Lung (tissue), 11 donors: ENCODE measurements at regions not wholly inside any gene's neighbourhood (a gene's known extent, or its start where the extent isn't known, plus 50 kb on each side); places are given as distances from the start of the nearest gene placed in this dataset.

Experiments
- ATAC-seq: fragments of 200-7000 bp; cut with Tn5 transposase; one replicate; pipeline ENCODE4 v1.9.1; 2020; ENCODE audit warnings: moderate number of reproducible peaks; ENCODE audit not compliant: insufficient read depth, low FRiP score
- DNase-seq, 3 donors: peaks; one replicate each; pipeline ENCODE4 v3.0.0-alpha.2; 2013 to 2017
- H3K27ac ChIP-seq, 2 donors: one replicate each; pipeline ENCODE4 v1.5.1; 2013; ENCODE audit warnings: mild to moderate bottlenecking in 2 of 2, moderate library complexity in 2 of 2, control low read depth in 1 of 2, inconsistent platforms in 1 of 2, low read depth in 1 of 2, low read length in 1 of 2
- H3K27me3 ChIP-seq, 3 donors: one replicate each; pipeline ENCODE4 v1.5.1; 2013; ENCODE audit warnings: low read length in 2 of 3; ENCODE audit not compliant: control insufficient read depth in 3 of 3, insufficient read depth in 3 of 3
- H3K36me3 ChIP-seq, 4 donors: one replicate each; pipeline ENCODE4 v1.5.1; 2013; ENCODE audit warnings: low read length in 4 of 4, mild to moderate bottlenecking in 1 of 4, moderate library complexity in 1 of 4; ENCODE audit not compliant: control insufficient read depth in 4 of 4, insufficient read depth in 4 of 4
- H3K4me1 ChIP-seq, 5 donors: one replicate each; pipeline ENCODE4 v1.5.1; 2013; ENCODE audit warnings: low read length in 5 of 5, mild to moderate bottlenecking in 2 of 5, moderate library complexity in 1 of 5; ENCODE audit not compliant: control insufficient read depth in 5 of 5, insufficient read depth in 5 of 5
- H3K4me3 ChIP-seq: one replicate; pipeline ENCODE4 v1.5.1; 2013; ENCODE audit warnings: mild to moderate bottlenecking, control low read depth, moderate library complexity
- H3K9ac ChIP-seq, 2 donors: one replicate each; pipeline ENCODE4 v1.5.1; 2013; ENCODE audit warnings: low read length in 2 of 2, control low read depth in 1 of 2; ENCODE audit not compliant: insufficient read depth in 1 of 2
- H3K9me3 ChIP-seq, 4 donors: one replicate each; pipeline ENCODE4 v1.5.1; 2013; ENCODE audit warnings: low read length in 3 of 4, mild to moderate bottlenecking in 1 of 4, moderate library complexity in 1 of 4; ENCODE audit not compliant: control insufficient read depth in 4 of 4, insufficient read depth in 3 of 4
- WGBS, 2 donors: extraction: QIAGEN DNeasy Blood & Tissue Kit; methylation state at CpG; one replicate each; pipeline ENCODE4 v1.1.7; 2013; 5-methylcytosine and 5-hydroxymethylcytosine counted together
- TF ChIP-seq, protein P1 (sequence below): IDR thresholded peaks from 2 replicates; pipeline ENCODE4 v1.5.1; 2012; ENCODE audit warnings: mild to moderate bottlenecking; ENCODE audit errors: control extremely low read depth, extremely low read depth
- donor health status: control.
- donor health status: control.
- donor health status: Bipolar disorder and iron deficiency.
- donor health status: healthy.
- donor health status: DM: yes; HTN: yes; CAD: no.

DNA sequence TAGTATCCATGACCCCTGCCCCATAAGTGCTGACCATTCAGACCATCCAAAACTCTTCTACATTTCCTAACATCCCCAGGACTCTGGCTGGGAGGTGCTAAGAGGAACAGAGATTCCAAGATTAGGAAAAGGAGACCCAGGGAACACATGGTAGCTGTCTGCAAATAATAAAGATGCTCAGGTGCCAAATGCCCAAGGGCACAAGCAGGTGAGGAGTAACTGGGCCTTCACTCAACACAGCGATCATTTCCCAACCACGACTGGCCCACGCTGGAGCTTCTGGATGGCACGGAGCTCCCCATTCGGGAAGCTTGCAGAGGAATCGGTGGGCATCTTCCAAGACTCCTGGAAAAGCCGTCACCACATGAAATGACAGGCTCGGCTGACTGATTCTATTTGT, 255.9 kb upstream of the SMIM21 start:
- TF ChIP-seq, protein P1, sequence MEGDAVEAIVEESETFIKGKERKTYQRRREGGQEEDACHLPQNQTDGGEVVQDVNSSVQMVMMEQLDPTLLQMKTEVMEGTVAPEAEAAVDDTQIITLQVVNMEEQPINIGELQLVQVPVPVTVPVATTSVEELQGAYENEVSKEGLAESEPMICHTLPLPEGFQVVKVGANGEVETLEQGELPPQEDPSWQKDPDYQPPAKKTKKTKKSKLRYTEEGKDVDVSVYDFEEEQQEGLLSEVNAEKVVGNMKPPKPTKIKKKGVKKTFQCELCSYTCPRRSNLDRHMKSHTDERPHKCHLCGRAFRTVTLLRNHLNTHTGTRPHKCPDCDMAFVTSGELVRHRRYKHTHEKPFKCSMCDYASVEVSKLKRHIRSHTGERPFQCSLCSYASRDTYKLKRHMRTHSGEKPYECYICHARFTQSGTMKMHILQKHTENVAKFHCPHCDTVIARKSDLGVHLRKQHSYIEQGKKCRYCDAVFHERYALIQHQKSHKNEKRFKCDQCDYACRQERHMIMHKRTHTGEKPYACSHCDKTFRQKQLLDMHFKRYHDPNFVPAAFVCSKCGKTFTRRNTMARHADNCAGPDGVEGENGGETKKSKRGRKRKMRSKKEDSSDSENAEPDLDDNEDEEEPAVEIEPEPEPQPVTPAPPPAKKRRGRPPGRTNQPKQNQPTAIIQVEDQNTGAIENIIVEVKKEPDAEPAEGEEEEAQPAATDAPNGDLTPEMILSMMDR, result no peak
- no peak overlapping the region for H3K4me3 ChIP-seq
- H3K36me3 ChIP-seq, result no peaks in the 10 kb centered on the region
- H3K9me3 ChIP-seq, result peaks cover 0 to 3% (median 0%) of the 10 kb centered on the region in 4 donors
- 94 to 95% methylated on average over 8 of the region's 8 CpGs for WGBS, 2 donors
- no peak overlapping the region for H3K27ac ChIP-seq
- DNase-seq (no peak), ATAC-seq (no peak)
- no peaks in the 10 kb centered on the region for H3K27me3 ChIP-seq
- H3K9ac ChIP-seq, result no peak overlapping the region
- peaks cover 0 to 10% (median 0%) of the 10 kb centered on the region in 5 donors for H3K4me1 ChIP-seq

DNA sequence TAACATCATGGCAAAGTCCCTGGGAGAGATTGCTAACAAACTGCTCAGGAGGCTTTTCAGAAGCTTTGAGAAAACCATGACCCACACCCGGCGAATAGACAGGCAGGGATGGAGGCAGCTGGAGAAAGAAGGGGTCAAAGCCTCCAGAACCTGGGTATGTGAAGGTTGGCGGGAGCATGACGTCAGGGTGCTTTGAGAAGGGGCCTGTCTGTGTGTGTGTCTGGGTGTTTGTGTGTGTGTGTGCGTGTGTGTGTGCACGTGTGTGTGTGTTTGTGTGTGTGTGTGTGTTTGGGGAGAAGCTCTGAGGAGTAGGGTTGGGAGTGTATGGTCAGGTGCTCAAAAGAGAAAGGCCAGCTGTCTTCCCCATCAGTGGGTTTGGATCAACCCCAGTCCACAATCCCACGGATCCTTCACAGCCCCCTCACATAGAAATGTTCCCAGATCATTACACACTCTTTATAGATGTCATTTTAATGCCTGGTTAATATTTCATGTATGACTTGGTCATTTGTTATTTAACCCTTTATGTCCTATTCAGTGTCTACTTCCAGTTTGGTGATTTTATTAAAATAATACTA, 254.1 kb upstream of the SMIM21 start:
- Histone ChIP-seq H3K36me3 (no peaks in the 10 kb centered on the region), H3K27me3 (no peaks in the 10 kb centered on the region), H3K4me1 (peaks cover 0 to 28% (median 0%) of the 10 kb centered on the region in 5 donors), H3K9me3 (peaks cover 0 to 3% (median 0%) of the 10 kb centered on the region in 4 donors), H3K9ac (no peak overlapping the region), H3K27ac (no peak overlapping the region), H3K4me3 (no peak overlapping the region)
- ATAC-seq (no peak), DNase-seq (no peak)
- WGBS, 2 donors, result 82 to 97% methylated on average over 7 of the region's 7 CpGs
- TF ChIP-seq, protein P1, result no peak

DNA sequence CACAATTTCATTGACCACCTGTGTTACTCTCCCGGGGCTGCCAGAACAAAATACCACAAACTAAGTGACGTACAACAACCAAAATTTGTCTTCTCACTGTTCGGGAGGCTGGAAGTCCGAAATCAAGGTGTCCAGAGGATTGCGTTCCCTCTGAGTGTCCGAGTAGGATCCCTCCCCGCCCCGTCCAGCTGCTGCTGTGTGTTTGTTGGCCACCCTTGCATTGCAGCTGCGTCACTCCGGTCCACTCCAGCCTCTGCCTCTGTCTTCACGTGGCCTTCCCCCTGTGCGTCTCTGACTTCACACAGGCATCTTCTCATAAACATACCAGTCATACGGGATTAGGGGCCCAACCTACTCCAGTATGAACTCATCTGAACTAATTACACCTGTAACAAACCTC, 251.8 kb upstream of the SMIM21 start:
- H3K9ac ChIP-seq, result no peak overlapping the region

More for the DNA sequence above, 251.8 kb upstream of the SMIM21 start:
- no peak for ATAC-seq
- Histone ChIP-seq H3K36me3 (no peaks in the 10 kb centered on the region), H3K4me1 (peaks cover 0 to 31% (median 0%) of the 10 kb centered on the region in 5 donors), H3K27ac (no peak overlapping the region), H3K4me3 (no peak overlapping the region), H3K27me3 (no peaks in the 10 kb centered on the region), H3K9me3 (peaks cover 0 to 4% (median 2%) of the 10 kb centered on the region in 4 donors)
- TF ChIP-seq, protein P1, result no peak
- WGBS, 2 donors, result 77 to 87% methylated on average over 13 of the region's 13 CpGs
- peak in 1 of 3 donors; percentile 32 for DNase-seq
